Endodermal cell (in vitro differentiated cells): ENCODE measurements at regions not wholly inside any gene's neighbourhood (a gene's known extent, or its start where the extent isn't known, plus 50 kb on each side); places are given as distances from the start of the nearest gene placed in this dataset.

Experiments
- DNase-seq: peaks from one replicate; pipeline ENCODE4 v3.0.0-alpha.2; 2017
- H3K27ac ChIP-seq: 2 replicates; pipeline ENCODE4 v1.5.1; 2013; ENCODE audit warnings: mild to moderate bottlenecking, low read depth, low read length, moderate library complexity
- H3K27me3 ChIP-seq: 2 replicates; pipeline ENCODE4 v1.6.1; 2013; ENCODE audit warnings: mild to moderate bottlenecking, low read length, moderate library complexity; ENCODE audit not compliant: insufficient read depth, control insufficient read depth, poor library complexity, severe bottlenecking
- H3K36me3 ChIP-seq: 2 replicates; pipeline ENCODE4 v1.7.0; 2013; ENCODE audit warnings: mild to moderate bottlenecking, low read length, moderate library complexity; ENCODE audit not compliant: control insufficient read depth, insufficient read depth
- H3K4me1 ChIP-seq: one replicate; pipeline ENCODE4 v1.7.0; 2013; ENCODE audit warnings: low read length; ENCODE audit not compliant: control insufficient read depth, insufficient read depth
- H3K4me3 ChIP-seq: 2 replicates; pipeline ENCODE4 v1.5.1; 2013; ENCODE audit warnings: mild to moderate bottlenecking, low read length, moderate library complexity
- H3K9ac ChIP-seq: 2 replicates; pipeline ENCODE4 v1.6.1; 2013; ENCODE audit warnings: mild to moderate bottlenecking, low read length, moderate library complexity; ENCODE audit not compliant: poor library complexity, severe bottlenecking; ENCODE audit errors: extremely low read depth
- H3K9me3 ChIP-seq: 2 replicates; pipeline ENCODE4 v1.6.1; 2013; ENCODE audit warnings: mild to moderate bottlenecking, low read length, moderate library complexity; ENCODE audit not compliant: control insufficient read depth
- H3K27ac Mint-ChIP-seq: 2 replicates; pipeline ENCODE4 v1.8.0; 2020; ENCODE audit warnings: mixed read lengths
- H3K27me3 Mint-ChIP-seq: 2 replicates; pipeline ENCODE4 v1.8.0; 2021; ENCODE audit warnings: mild to moderate bottlenecking, mixed read lengths; ENCODE audit not compliant: insufficient read depth
- H3K36me3 Mint-ChIP-seq: 2 replicates; pipeline ENCODE4 v1.8.0; 2020; ENCODE audit warnings: low read depth, mixed read lengths
- H3K4me1 Mint-ChIP-seq: 2 replicates; pipeline ENCODE4 v1.8.0; 2020; ENCODE audit warnings: mixed read lengths
- H3K4me3 Mint-ChIP-seq: 2 replicates; pipeline ENCODE4 v1.8.0; 2020; ENCODE audit warnings: mild to moderate bottlenecking, moderate library complexity, mixed read lengths
- H3K9me3 Mint-ChIP-seq: 2 replicates; pipeline ENCODE4 v1.8.0; 2020; ENCODE audit warnings: mild to moderate bottlenecking, mixed read lengths
- CTCF ChIP-seq: fragments of 200-600 bp; sonication (generic); conservative IDR thresholded peaks from 2 replicates; pipeline ENCODE4 v1.5.0; 2021; ENCODE audit warnings: antibody characterized with exemption, mild to moderate bottlenecking
- WGBS, 2 experiments: methylation state at CpG; one replicate each; pipeline versions ENCODE4 v1.1.5 to v1.1.7; 2013; ENCODE audit warnings: missing lambda C conversion rate in 2 of 2, mixed read lengths in 1 of 2; ENCODE audit not compliant: insufficient coverage in 1 of 2, insufficient read length in 1 of 2; 5-methylcytosine and 5-hydroxymethylcytosine counted together

GRCh38 chr1:239224100-239224499 is 162.3 kb upstream of the CHRM3 start:
- Mint-ChIP-seq H3K4me3 (no peak overlapping the region), H3K27me3 (no peaks in the 10 kb centered on the region), H3K4me1 (no peaks in the 10 kb centered on the region), H3K36me3 (no peaks in the 10 kb centered on the region), H3K9me3 (peaks cover 50% of the 10 kb centered on the region), H3K27ac (no peak overlapping the region)
- no peak for DNase-seq
- H3K4me1 ChIP-seq: no peaks in the 10 kb centered on the region
- H3K27ac ChIP-seq: no peak overlapping the region
- no peak overlapping the region for H3K9ac ChIP-seq
- H3K4me3 ChIP-seq: no peak overlapping the region
- no peaks in the 10 kb centered on the region for H3K27me3 ChIP-seq
- peaks cover 52% of the 10 kb centered on the region for H3K9me3 ChIP-seq
- H3K36me3 ChIP-seq: no peaks in the 10 kb centered on the region
- TF ChIP-seq CTCF: no peak
- 92 to 100% methylated on average over 2 of the region's 2 CpGs for WGBS, 2 experiments

- Histone ChIP-seq H3K27me3 (no peaks in the 10 kb centered on the region), H3K4me3 (no peak overlapping the region), H3K27ac (no peak overlapping the region), H3K9me3 (peaks cover 52% of the 10 kb centered on the region), H3K9ac (no peak overlapping the region), H3K4me1 (peaks cover 3% of the 10 kb centered on the region), H3K36me3 (no peaks in the 10 kb centered on the region)
- H3K9me3 Mint-ChIP-seq: peaks cover 50% of the 10 kb centered on the region
- WGBS, 2 experiments: 80% methylated on average over 1 of the region's 1 CpG; no CpG with 5 or more reads in 1 of the 2 experiments
- no peak overlapping the region for H3K27ac Mint-ChIP-seq
- no peaks in the 10 kb centered on the region for H3K36me3 Mint-ChIP-seq
- H3K4me1 Mint-ChIP-seq: no peaks in the 10 kb centered on the region
- DNase-seq: no peak
- TF ChIP-seq CTCF: no peak
- H3K27me3 Mint-ChIP-seq: no peaks in the 10 kb centered on the region
- no peak overlapping the region for H3K4me3 Mint-ChIP-seq
These were observed 163.4 kb upstream of the CHRM3 start for GRCh38 chr1:239222999-239223398.

- Histone ChIP-seq H3K9me3 (peaks cover 49% of the 10 kb centered on the region), H3K27ac (no peak overlapping the region), H3K4me3 (no peak overlapping the region), H3K36me3 (no peaks in the 10 kb centered on the region), H3K27me3 (no peaks in the 10 kb centered on the region), H3K4me1 (peaks cover 3% of the 10 kb centered on the region), H3K9ac (no peak overlapping the region)
- Mint-ChIP-seq H3K27me3 (no peaks in the 10 kb centered on the region), H3K4me1 (no peaks in the 10 kb centered on the region), H3K36me3 (no peaks in the 10 kb centered on the region), H3K9me3 (peaks cover 45% of the 10 kb centered on the region), H3K4me3 (no peak overlapping the region), H3K27ac (no peak overlapping the region)
- WGBS, 2 experiments: 88% methylated on average over 2 of the region's 2 CpGs; no CpG with 5 or more reads in 1 of the 2 experiments
- TF ChIP-seq CTCF: no peak
- no peak for DNase-seq
These were observed 164.7 kb upstream of the CHRM3 start for GRCh38 chr1:239221656-239222055.
